Activated naive CD4-positive, alpha-beta T cell (primary cell): ENCODE measurements at regions not wholly inside any gene's neighbourhood (a gene's known extent, or its start where the extent isn't known, plus 50 kb on each side); places are given as distances from the start of the nearest gene placed in this dataset.
"Not testable (repeated sequence)": the region's sequence is repeated elsewhere in the genome, so short reads cannot be mapped to it uniquely, and the experiment has no call there.

Experiments used
- DNase-seq, 4 experiments: peaks; one replicate each; lab custom pipeline; 2025; lab: John Stamatoyannopoulos, UW

GRCh38 chr19:37303591-37304171 lies 67.2 kb upstream of the ZNF527 start:
- no peak for DNase-seq

GRCh38 chr19:37304190-37304883 lies 66.6 kb upstream of the ZNF527 start:
- DNase-seq: no peak

- DNase-seq: no peak
Measured at GRCh38 chr19:37304884-37305255, 66.0 kb upstream of the ZNF527 start.

- no peak for DNase-seq
Measured at GRCh38 chr19:37306383-37306963, 64.4 kb upstream of the ZNF527 start.

- no peak for DNase-seq
Measured at GRCh38 chr19:37309834-37310575, 60.9 kb upstream of the ZNF527 start.

- peak in 2 of 4 experiments; percentile 13 to 18 for DNase-seq
Measured at GRCh38 chr19:37312531-37313334, 58.2 kb upstream of the ZNF527 start.

GRCh38 chr19:37313335-37313627 lies 57.6 kb upstream of the ZNF527 start:
- no peak for DNase-seq

GRCh38 chr19:37317403-37318209 lies 53.3 kb upstream of the ZNF527 start:
- DNase-seq: peak; percentile 74 to 88 (median 84)

- DNase-seq: not testable (repeated sequence)
Measured at GRCh38 chr19:37320988-37321387, 49.9 kb upstream of the ZNF527 start.
